Mesothelial cell of epicardium (in vitro differentiated cells): ENCODE measurements at regions not wholly inside any gene's neighbourhood (a gene's known extent, or its start where the extent isn't known, plus 50 kb on each side); places are given as distances from the start of the nearest gene placed in this dataset.
"Not testable (repeated sequence)": the region's sequence is repeated elsewhere in the genome, so short reads cannot be mapped to it uniquely, and the experiment has no call there.

Source experiments
- DNase-seq, 2 experiments: peaks; one replicate each; pipeline ENCODE4 v3.0.0; 2021; ENCODE audit warnings: low spot score in 2 of 2; ENCODE audit not compliant: unreplicated experiment in 2 of 2
- H3K27ac Mint-ChIP-seq: 2 replicates; pipeline ENCODE4 v1.8.0; 2021; ENCODE audit warnings: mixed read lengths
- H3K27me3 Mint-ChIP-seq: 2 replicates; pipeline ENCODE4 v1.8.0; 2021; ENCODE audit warnings: low read depth, mixed read lengths
- H3K36me3 Mint-ChIP-seq: 2 replicates; pipeline ENCODE4 v1.8.0; 2021; ENCODE audit warnings: mixed read lengths
- H3K4me1 Mint-ChIP-seq: 2 replicates; pipeline ENCODE4 v1.8.0; 2021; ENCODE audit warnings: mixed read lengths
- H3K4me3 Mint-ChIP-seq: 2 replicates; pipeline ENCODE4 v1.8.0; 2021; ENCODE audit warnings: mild to moderate bottlenecking, moderate library complexity, mixed read lengths
- H3K9me3 Mint-ChIP-seq: 2 replicates; pipeline ENCODE4 v1.8.0; 2021; ENCODE audit warnings: mixed read lengths
- TF ChIP-seq, protein P1 (sequence below): fragments of 200-600 bp; sonication (generic); IDR thresholded peaks from one replicate; pipeline ENCODE4 v1.5.0; 2021; ENCODE audit warnings: antibody characterized with exemption; ENCODE audit not compliant: unreplicated experiment

DNA sequence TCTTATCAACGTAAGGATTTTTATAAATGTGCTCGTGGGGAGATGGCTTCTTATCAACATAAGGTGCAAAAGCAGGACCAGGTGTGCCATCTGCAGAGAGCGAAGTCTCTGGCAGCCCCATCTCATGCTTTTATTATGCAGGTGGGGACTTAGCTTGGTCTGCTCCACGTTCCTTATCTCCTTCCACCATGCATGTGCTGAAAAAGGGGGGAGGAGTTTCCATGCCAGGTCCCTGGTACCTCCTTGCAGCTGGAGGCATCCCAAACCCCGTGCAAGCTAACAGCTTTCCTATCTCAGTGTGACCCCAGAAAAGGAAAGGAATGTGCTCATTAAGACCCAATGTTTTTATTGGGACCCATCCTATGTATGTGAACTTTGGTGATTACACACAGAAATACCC, 608.5 kb downstream of the TMEM121 start:
- Mint-ChIP-seq H3K36me3 (no peaks in the 10 kb centered on the region), H3K4me1 (no peaks in the 10 kb centered on the region), H3K9me3 (peaks cover 49% of the 10 kb centered on the region), H3K27ac (no peak overlapping the region), H3K4me3 (no peak overlapping the region), H3K27me3 (no peaks in the 10 kb centered on the region)
- TF ChIP-seq, protein P1, sequence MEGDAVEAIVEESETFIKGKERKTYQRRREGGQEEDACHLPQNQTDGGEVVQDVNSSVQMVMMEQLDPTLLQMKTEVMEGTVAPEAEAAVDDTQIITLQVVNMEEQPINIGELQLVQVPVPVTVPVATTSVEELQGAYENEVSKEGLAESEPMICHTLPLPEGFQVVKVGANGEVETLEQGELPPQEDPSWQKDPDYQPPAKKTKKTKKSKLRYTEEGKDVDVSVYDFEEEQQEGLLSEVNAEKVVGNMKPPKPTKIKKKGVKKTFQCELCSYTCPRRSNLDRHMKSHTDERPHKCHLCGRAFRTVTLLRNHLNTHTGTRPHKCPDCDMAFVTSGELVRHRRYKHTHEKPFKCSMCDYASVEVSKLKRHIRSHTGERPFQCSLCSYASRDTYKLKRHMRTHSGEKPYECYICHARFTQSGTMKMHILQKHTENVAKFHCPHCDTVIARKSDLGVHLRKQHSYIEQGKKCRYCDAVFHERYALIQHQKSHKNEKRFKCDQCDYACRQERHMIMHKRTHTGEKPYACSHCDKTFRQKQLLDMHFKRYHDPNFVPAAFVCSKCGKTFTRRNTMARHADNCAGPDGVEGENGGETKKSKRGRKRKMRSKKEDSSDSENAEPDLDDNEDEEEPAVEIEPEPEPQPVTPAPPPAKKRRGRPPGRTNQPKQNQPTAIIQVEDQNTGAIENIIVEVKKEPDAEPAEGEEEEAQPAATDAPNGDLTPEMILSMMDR, result no peak
- no peak for DNase-seq

DNA sequence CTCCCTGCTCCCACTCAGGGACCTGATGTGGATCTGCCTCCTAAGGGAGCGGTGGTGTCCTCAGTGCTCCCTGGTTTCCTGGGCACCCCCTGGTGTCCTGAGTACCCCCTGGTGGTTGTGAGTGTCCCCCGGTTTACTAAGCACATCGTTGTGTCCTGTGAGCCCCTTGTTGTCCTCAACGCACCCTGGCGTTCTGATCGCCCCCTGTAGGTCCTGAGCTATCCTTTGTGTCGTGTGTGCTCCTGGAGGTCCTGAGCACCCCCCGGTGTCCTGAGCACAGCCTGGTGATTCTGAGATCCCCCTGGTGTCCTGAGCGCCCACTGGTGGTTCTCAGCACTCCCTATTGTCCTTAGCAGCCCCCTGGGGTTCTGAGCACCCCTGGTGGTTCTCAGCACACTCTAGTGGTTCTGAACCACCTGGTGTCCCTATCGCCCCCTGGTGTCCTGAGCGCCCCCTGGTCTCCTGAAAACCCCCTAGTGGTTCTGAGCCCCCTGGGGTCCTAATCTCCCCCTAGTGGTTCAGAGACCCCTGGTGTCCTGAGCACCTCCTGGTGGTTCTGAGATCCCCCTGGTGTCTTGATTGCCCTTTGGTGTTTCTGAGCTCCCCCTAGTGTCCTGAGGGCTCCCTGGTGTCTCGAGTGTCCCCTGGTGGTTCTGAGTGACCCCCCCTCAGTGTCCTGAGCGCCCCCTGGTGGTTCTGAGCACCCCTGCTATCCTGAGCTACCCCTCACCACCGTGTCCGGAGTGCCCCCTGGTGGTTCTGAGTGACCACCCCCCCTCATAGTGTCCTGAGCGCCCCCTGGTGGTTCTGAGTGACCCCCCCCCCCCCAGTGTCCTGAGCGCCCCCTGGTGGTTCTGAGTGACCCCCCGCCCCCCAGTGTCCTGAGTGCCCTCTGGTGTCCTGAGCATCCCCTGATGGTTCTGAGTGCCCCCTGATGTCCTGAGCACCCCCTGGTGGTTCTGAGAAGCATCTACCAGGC, 615.1 kb downstream of the TMEM121 start:
- Mint-ChIP-seq H3K27me3 (no peaks in the 10 kb centered on the region), H3K27ac (no peak overlapping the region), H3K4me3 (no peak overlapping the region), H3K9me3 (peaks cover 44% of the 10 kb centered on the region), H3K4me1 (no peaks in the 10 kb centered on the region), H3K36me3 (peaks cover 5% of the 10 kb centered on the region)
- TF ChIP-seq, protein P1, result no peak
- DNase-seq, result no peak

DNA sequence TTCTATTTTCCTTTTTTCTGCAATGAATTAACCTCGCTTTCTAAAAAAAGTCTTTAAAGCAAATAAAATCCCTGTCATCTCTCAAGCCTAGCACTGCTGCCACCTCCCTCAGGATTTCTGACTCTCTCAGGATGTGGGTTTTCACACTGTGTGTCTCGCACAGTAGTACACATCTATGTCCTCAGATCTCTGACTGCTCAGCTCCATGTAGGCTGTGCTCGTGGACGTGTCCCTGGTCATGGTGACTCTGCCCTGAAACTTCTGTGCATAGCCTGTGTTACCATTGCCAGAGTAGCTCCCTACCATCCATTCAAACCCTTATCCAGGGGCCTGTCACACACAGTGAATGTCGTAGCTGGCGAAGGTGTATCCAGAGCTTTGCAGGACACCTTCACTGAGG, 619.3 kb downstream of the TMEM121 start:
- not testable (repeated sequence) for H3K27me3 Mint-ChIP-seq, H3K4me3 Mint-ChIP-seq, H3K4me1 Mint-ChIP-seq, H3K36me3 Mint-ChIP-seq, DNase-seq, H3K27ac Mint-ChIP-seq
- peaks cover 67% of the 10 kb centered on the region for H3K9me3 Mint-ChIP-seq

DNA sequence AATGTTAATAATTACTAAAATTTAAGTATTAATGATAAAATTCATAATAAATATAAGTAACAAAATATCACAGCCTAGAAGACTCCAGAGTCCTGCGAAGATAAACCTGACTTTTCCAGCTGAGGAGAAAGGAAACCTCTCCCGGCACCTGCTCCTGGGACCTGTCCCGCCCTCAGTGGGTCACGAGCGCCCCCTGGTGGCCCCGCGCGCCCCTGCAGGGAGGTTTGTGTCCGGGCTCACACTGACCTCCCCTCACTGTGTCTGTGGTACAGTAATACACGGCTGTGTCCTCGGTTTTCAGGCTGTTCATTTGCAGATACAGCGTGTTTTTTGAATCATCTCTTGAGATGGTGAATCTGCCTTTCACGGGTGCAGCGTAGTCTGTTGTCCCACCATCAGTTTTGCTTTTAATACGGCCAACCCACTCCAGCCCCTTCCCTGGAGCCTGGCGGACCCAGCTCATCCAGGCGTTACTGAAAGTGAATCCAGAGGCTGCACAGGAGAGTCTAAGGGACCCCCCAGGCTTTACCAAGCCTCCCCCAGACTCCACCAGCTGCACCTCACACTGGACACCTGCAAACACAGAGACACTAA, 627.1 kb downstream of the TMEM121 start:
- not testable (repeated sequence) for H3K36me3 Mint-ChIP-seq, H3K27me3 Mint-ChIP-seq, DNase-seq, H3K4me3 Mint-ChIP-seq, H3K27ac Mint-ChIP-seq, H3K4me1 Mint-ChIP-seq
- peaks cover 53% of the 10 kb centered on the region for H3K9me3 Mint-ChIP-seq

DNA sequence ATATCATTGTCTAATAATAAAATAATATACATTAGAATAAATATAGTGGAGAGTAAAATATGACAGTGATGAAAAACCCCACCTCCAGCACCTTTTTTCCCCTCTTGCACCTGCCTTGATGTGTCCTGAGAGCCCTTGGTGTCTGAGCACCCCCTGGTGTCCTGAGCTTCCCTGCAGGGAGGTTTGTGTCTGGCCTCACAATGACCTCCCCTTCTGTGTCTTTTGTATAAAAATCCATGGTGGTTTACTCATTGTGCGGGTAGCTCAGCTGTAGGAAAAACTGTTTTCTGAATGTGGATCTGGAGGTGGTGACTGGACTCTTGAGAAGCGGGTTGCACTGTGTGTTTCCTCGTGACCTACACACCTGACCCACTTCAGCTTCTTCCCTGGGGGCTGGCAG, 636.9 kb downstream of the TMEM121 start:
- Mint-ChIP-seq H3K27me3 (no peaks in the 10 kb centered on the region), H3K4me3 (no peak overlapping the region), H3K27ac (no peak overlapping the region), H3K36me3 (peaks cover 6% of the 10 kb centered on the region), H3K4me1 (no peaks in the 10 kb centered on the region), H3K9me3 (peaks cover 79% of the 10 kb centered on the region)
- TF ChIP-seq, protein P1, result no peak
- DNase-seq, result no peak

DNA sequence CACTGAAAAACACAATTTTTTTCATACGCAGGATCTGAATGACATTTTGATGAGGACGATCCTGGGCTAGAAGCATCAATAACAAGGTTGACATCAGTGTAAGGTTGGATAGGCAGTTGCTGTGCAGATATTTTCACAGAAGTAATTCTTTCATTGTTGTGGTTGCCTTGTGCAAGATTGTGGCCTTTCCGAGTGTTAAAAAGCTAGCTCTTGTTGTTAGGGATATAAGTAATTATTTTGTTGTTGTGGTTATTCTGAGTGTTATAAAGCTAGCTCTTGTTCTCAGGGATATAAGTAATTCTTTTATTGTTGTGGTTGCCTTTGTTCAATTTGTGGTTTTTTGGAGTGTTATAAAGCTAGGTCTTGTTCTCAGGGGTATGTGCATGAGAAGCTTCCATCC, 637.4 kb downstream of the TMEM121 start:
- peaks cover 76% of the 10 kb centered on the region for H3K9me3 Mint-ChIP-seq
- not testable (repeated sequence) for H3K36me3 Mint-ChIP-seq, H3K27ac Mint-ChIP-seq, H3K4me1 Mint-ChIP-seq, H3K4me3 Mint-ChIP-seq, H3K27me3 Mint-ChIP-seq, DNase-seq

DNA sequence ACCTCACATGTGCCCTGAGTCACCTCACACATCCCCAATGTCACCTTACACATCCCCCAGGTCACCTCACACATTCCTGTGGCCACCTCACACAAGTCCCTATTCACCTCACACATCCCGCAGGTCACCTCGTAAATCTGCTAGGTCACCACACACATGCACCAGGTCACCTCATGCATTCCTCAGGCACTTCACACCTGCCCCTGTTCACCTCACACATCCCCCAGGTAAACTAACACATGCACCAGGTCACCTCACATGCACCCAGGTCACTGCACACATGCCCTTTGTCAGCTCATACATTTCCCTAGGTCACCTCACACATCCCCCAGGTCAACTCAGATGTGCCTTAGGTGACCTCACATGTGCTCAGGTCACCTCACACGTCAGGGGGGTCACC, 639.8 kb downstream of the TMEM121 start:
- TF ChIP-seq, protein P1, result no peak
- Mint-ChIP-seq H3K4me3 (no peak overlapping the region), H3K4me1 (no peaks in the 10 kb centered on the region), H3K27ac (no peak overlapping the region), H3K9me3 (peaks cover 73% of the 10 kb centered on the region), H3K27me3 (no peaks in the 10 kb centered on the region), H3K36me3 (peaks cover 5% of the 10 kb centered on the region)
- no peak for DNase-seq
